Fibroblast of mammary gland (primary cell): ENCODE measurements at regions not wholly inside any gene's neighbourhood (a gene's known extent, or its start where the extent isn't known, plus 50 kb on each side); places are given as distances from the start of the nearest gene placed in this dataset.

Source experiments
- DNase-seq: peaks from one replicate; pipeline ENCODE4 v3.0.0-alpha.2; 2010; ENCODE audit warnings: low read depth
- H3K4me3 ChIP-seq: 2 replicates; pipeline ENCODE4 v1.5.1; 2011; ENCODE audit warnings: low read depth, mild to moderate bottlenecking, low read length, moderate library complexity; ENCODE audit not compliant: control insufficient read depth
- TF ChIP-seq, protein P1 (sequence below): conservative IDR thresholded peaks from 2 replicates; pipeline ENCODE4 v1.5.1; 2011; ENCODE audit warnings: low read depth, low read length, inconsistent platforms; ENCODE audit not compliant: control insufficient read depth, insufficient read depth

DNA sequence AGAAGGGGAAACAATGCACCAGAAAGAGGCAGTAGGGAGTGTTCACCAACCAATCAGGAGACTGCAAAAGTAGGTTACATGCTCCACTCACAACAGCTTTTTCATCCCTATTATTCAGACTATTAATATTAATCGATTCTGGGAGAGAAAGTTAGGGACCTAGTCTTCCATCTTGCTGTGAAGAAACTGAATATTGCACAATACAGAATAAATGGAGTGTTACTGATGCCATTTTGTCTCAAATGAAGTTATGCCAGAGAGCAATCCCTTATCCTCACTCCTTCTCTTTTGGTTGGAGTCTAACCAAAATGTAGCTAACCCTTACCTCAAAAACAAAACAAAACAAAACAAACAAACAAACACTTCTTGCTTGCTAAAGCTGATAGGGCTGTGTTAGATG is 1120.9 kb upstream of the GYPC start:
- no peak overlapping the region for H3K4me3 ChIP-seq
- TF ChIP-seq, protein P1, sequence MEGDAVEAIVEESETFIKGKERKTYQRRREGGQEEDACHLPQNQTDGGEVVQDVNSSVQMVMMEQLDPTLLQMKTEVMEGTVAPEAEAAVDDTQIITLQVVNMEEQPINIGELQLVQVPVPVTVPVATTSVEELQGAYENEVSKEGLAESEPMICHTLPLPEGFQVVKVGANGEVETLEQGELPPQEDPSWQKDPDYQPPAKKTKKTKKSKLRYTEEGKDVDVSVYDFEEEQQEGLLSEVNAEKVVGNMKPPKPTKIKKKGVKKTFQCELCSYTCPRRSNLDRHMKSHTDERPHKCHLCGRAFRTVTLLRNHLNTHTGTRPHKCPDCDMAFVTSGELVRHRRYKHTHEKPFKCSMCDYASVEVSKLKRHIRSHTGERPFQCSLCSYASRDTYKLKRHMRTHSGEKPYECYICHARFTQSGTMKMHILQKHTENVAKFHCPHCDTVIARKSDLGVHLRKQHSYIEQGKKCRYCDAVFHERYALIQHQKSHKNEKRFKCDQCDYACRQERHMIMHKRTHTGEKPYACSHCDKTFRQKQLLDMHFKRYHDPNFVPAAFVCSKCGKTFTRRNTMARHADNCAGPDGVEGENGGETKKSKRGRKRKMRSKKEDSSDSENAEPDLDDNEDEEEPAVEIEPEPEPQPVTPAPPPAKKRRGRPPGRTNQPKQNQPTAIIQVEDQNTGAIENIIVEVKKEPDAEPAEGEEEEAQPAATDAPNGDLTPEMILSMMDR: no peak
- no peak for DNase-seq

DNA sequence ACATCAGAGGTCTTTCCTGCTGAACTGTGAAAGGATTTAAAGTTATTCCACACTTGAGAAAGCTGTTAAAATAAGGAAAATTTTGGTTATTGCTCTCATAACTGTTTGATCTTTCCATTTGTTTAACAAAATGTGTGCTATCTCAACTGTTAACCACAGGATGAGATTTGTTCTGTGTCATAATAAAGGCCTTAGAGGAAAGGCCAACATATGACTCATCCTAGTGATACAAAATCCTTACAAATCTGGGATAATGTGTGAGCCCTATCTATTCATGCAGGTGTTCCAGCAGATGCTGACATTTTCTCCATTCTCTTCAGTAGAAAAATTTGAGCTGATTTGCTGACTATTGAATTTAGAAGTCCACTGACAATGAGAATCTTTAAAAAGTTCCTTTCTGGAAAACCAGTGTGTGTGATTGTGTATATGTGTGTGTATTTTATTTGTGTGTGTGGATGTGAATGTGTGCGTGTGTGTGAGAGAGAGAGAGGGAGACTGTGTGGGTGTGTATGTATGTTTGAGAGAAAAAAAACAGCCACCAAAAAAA is 1111.9 kb upstream of the GYPC start:
- no peak for DNase-seq
- no peak overlapping the region for H3K4me3 ChIP-seq
- TF ChIP-seq, protein P1: no peak

DNA sequence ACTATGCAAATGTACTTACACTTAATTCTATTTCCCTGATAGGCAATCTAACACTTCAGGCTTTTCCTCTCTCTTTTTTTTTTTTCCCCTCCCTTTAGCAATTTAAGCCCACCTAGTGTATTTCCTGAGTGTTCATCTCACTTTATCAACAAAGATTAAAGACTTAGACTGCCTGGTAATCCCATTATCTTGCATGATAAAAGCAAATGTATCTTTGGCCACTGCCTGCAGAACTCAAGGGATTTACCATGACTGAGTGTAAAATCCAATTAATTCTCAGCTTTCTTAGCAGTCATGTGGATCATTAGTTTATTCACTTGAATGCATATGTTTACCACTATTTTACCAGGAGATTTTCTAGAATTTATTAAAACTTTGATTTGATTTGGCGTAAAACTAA is 1102.2 kb upstream of the GYPC start:
- TF ChIP-seq, protein P1: no peak
- DNase-seq: no peak
- H3K4me3 ChIP-seq: no peak overlapping the region

DNA sequence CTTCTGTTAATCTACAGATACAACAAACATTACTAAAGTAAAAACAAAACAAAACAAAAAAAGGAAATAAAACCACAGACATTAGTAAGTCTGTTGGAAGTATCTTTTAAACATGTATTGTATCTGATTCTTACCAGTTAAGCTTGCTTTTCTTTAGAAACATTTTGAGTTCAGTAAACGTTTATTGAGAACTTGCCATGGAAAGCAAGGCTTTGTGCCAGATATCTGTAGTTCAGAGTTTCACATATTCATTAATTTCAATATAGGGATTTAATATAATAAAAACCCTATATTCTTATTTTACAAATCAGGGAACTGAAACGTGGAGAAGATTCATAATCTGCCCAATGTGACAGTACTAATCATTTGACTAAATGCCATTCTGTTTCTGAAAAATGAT is 1101.0 kb upstream of the GYPC start:
- TF ChIP-seq, protein P1: no peak
- no peak for DNase-seq

DNA sequence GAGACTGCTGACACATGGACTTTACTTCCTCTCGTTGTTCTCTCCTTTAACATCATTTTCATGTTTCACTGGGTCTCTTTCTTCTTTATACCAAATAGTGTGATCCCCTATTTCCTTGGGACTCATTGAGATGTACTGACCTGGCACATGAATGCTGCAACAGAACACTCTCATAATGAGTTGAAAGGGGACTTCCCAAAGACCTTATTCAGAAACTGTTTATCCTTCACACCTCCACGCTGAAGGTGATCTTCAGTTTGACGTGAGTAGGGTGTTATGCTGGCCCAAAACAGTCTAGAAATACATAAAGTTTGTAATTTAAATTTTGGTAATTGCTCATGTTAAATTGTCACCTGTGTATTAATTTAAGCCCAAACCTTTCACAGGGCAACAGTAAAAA is 1096.8 kb upstream of the GYPC start:
- DNase-seq: no peak
- TF ChIP-seq, protein P1: no peak
- no peak overlapping the region for H3K4me3 ChIP-seq

More for the DNA sequence above, 1101.0 kb upstream of the GYPC start:
- no peak overlapping the region for H3K4me3 ChIP-seq

DNA sequence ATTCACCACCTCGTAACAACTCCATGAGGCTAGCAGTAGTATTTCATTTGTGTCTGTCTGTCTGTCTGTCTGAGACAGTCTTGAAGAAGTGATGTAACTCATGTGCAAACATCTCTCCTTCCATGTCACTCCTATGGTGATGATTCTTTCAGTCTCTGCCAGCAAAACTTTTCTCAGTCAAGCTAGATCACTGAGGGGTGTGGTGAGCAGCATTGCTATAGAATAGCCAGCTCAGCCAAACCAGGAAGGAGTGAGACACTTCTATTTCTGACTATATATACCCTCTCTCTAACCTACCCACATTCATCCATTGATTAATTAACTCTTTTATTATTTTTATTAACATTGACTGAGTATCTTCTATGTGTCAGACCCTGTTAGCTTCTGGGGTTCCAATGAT is 1095.1 kb upstream of the GYPC start:
- no peak for DNase-seq
- TF ChIP-seq, protein P1: no peak
- no peak overlapping the region for H3K4me3 ChIP-seq

DNA sequence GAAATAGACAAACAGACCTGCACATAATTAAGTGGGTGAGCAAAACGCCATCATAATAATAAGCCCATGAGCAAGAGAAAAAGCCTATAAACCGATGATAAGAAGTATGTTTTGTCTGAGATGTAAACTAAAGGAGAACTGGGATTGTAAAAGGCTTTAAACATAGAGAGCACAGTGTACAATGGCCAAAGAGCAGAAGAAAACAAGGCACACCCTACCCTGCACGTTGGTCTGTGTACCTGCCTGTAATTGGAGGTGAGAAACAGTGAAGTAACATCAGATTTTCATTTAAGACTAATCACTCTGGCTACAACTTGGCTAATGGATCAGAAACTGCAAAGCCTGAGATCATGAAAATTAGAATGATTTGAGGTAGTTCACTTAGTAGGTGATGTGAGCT is 1094.7 kb upstream of the GYPC start:
- H3K4me3 ChIP-seq: no peak overlapping the region
- TF ChIP-seq, protein P1: no peak
- no peak for DNase-seq
